SH-SY5Y (cell line): ENCODE measurements at regions not wholly inside any gene's neighbourhood (a gene's known extent, or its start where the extent isn't known, plus 50 kb on each side); places are given as distances from the start of the nearest gene placed in this dataset.

Experiments used
- GATA2 ChIP-seq: IDR thresholded peaks from 2 replicates; pipeline ENCODE4 v1.6.1; 2011; ENCODE audit warnings: mild to moderate bottlenecking, low read depth, low read length
- GATA3 ChIP-seq: IDR thresholded peaks from 2 replicates; pipeline ENCODE4 v1.6.1; 2011; ENCODE audit warnings: low read depth, mild to moderate bottlenecking, low read length, moderate library complexity

- TF ChIP-seq GATA2 = no peak
- TF ChIP-seq GATA3 = no peak
Measured at GRCh38 chr10:64234489-64234888, 713.3 kb downstream of the REEP3 start.

- TF ChIP-seq GATA2 (no peak), GATA3 (no peak)
Measured at GRCh38 chr10:64257704-64258103, 736.5 kb downstream of the REEP3 start.

- TF ChIP-seq GATA2 = no peak
- TF ChIP-seq GATA3 = no peak
Measured at GRCh38 chr10:64261092-64261491, 739.9 kb downstream of the REEP3 start.

DNA sequence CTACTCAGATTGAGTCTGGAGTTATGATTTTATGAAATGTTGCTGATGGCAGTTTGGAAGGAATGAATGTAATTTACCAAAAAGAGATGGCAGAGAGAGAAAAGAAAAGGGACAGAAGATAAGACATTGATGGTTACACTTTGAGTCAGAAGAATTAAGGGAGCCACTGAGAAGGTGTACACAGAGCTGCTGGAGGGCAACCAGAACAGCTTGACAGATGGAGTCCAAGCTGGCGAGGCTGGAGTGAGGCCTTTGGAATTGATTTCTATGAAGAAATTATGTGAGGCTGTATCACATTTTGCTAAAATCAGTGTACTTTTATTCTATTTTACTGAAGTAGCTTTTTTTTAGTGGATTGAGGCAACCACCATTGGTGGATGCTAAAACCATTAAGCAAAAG lies 740.5 kb downstream of the REEP3 start:
- TF ChIP-seq GATA2 (no peak), GATA3 (no peak)

GRCh38 chr10:64265961-64266360 lies 744.8 kb downstream of the REEP3 start:
- TF ChIP-seq GATA2 = no peak
- no peak for TF ChIP-seq GATA3

DNA sequence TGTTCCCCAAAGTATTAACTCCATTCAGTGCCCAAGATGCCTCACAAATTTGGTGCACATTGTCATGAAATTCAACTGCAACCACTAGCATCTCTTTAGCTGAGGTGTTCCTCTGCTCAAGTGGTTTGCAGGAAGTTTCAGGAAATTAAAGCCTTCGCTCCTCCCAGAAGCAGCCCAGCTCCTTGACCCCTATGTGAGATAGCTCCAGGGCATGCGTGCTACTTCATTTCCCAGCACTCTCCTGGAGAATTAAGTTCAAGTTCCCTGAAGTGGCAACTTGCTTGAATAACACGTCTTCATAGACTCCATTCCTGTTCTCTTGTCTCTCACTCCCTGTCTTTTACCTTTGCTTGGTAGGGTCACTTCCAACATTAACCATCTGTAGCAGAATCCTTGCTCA lies 750.3 kb downstream of the REEP3 start:
- TF ChIP-seq GATA3 (no peak), GATA2 (no peak)

- TF ChIP-seq GATA2 (no peak), GATA3 (no peak)
Measured at GRCh38 chr10:64271983-64272382, 750.8 kb downstream of the REEP3 start.

DNA sequence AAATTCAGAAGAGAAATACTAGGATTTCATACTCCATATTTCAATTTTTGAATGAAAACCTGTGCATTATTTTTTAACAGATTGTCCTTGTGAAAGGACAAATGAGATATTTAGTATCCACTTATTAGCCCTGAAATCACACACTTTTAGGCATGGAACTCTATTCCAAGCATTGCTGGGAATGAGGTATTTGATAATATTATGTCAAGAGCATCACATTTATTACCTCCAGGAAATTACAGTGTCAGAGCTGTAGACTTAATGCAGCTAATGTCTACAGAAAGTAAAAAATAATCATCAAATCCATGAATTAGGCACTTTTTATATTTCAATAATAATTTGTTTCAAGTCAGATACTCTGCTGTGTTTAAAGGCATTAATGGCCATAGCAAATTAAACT lies 753.8 kb downstream of the REEP3 start:
- TF ChIP-seq GATA3 (no peak), GATA2 (no peak)

- TF ChIP-seq GATA3 = no peak
- TF ChIP-seq GATA2 = no peak
Measured at GRCh38 chr10:64275774-64276173, 754.6 kb downstream of the REEP3 start.

- TF ChIP-seq GATA3 = no peak
- no peak for TF ChIP-seq GATA2
Measured at GRCh38 chr10:64277536-64277935, 756.3 kb downstream of the REEP3 start.

DNA sequence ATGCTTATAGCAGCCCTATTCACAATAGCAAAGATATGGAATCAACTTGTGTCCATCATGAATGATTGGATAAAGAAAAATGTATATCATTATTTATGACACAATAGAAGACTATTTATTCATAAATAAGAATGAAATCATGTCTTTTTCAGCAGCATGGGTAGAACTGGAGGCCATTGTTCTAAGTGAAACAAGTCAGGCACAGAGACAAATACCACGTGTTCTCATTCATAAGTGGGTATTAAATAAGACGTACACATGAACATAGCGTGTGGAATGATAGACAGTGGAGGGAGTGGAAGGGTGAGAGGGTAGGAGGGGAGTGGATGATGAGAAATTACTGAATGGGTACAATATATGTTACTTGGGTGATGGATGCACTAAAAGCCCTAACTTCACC lies 762.4 kb downstream of the REEP3 start:
- no peak for TF ChIP-seq GATA2
- TF ChIP-seq GATA3 = no peak

- TF ChIP-seq GATA2 (no peak), GATA3 (no peak)
Measured at GRCh38 chr10:64286533-64286932, 765.3 kb downstream of the REEP3 start.

- TF ChIP-seq GATA2 (no peak), GATA3 (no peak)
Measured at GRCh38 chr10:64288404-64288803, 767.2 kb downstream of the REEP3 start.

- TF ChIP-seq GATA2 = no peak
- no peak for TF ChIP-seq GATA3
Measured at GRCh38 chr10:64303566-64303965, 782.4 kb downstream of the REEP3 start.

DNA sequence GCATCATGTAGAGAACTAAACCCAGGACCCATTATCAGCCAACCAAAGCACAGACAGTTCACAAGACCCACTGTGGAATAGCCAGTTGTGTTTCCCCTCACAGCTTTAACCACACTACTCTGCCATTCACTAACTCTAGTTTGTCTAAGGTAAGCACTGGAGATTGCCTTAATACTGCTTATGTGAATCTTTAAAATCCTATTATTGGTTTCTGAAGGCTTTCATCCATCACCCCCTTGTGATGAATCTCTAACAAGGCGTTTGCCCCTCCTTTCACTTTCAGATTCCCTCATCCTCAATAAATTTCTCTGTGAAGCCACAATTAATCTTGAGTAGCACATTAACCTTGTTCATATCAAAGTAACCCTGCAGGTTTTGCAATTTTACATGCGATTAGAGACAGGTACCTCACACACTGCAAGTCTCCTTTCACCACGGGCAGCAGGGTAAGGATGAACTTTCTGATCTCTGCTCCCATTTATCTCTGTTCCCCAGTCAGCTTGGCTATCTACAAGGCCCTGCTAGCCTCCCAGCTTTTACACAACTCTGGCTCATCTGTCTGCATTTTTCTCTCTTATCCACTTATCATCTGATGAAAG lies 785.6 kb downstream of the REEP3 start:
- TF ChIP-seq GATA2 = no peak
- TF ChIP-seq GATA3 = no peak

DNA sequence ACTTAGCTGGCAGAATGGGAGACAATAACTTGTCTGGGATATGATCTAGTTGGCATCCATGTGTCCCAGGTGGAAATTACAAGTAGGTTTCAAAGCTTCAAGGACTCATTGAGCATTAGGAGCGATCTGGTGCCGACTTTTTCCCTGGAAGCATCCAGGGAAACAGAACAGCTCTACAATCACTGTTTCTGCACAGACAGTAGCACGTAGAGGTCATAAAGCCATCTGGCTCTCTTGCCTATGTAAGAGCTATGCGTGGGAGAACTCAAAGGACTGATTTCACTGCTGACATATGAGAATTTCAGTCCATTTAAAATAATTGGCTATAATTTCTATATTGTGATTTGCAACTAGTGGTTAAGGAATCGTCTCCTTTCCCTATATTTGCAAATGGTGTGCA lies 791.7 kb downstream of the REEP3 start:
- TF ChIP-seq GATA3 = no peak
- TF ChIP-seq GATA2 = no peak
